DLD1 (cell line): ENCODE measurements at regions not wholly inside any gene's neighbourhood (a gene's known extent, or its start where the extent isn't known, plus 50 kb on each side); places are given as distances from the start of the nearest gene placed in this dataset.

ENCODE experiments used
- in situ Hi-C: cut with HindIII; loops from 2 replicates; pipeline ENCODE4 v1.10.0; 2017; ENCODE audit warnings: low sequenced_read_pairs

GRCh38 chr1:228823200-228823599, 87.9 kb downstream of the RHOU start:
- in situ Hi-C loops, result no loop called here

GRCh38 chr1:228824366-228824765, 89.1 kb downstream of the RHOU start:
- in situ Hi-C loops, result no loop called here

- in situ Hi-C loops, result no loop called here
Measured at GRCh38 chr1:228825041-228825440, 89.8 kb downstream of the RHOU start.

GRCh38 chr1:228825840-228826484, 90.7 kb downstream of the RHOU start:
- in situ Hi-C loops, result no loop called here

GRCh38 chr1:228827019-228827418, 91.7 kb downstream of the RHOU start:
- in situ Hi-C loops, result no loop called here

GRCh38 chr1:228828151-228828550, 92.9 kb downstream of the RHOU start:
- in situ Hi-C loops, result no loop called here

- in situ Hi-C loops, result no loop called here
Measured at GRCh38 chr1:228830185-228830953, 95.1 kb downstream of the RHOU start.

- in situ Hi-C loops, result no loop called here
Measured at GRCh38 chr1:228830954-228831481, 95.7 kb downstream of the RHOU start.

GRCh38 chr1:228833911-228834688, 98.8 kb downstream of the RHOU start:
- in situ Hi-C loops, result no loop called here

GRCh38 chr1:228835456-228835855, 100.2 kb downstream of the RHOU start:
- in situ Hi-C loops, result no loop called here

- in situ Hi-C loops, result no loop called here
Measured at GRCh38 chr1:228835911-228836310, 100.6 kb downstream of the RHOU start.

- in situ Hi-C loops, result no loop called here
Measured at GRCh38 chr1:228836427-228836826, 101.1 kb downstream of the RHOU start.

- in situ Hi-C loops, result no loop called here
Measured at GRCh38 chr1:228837032-228837431, 101.8 kb downstream of the RHOU start.

- in situ Hi-C loops, result no loop called here
Measured at GRCh38 chr1:228837817-228838716, 102.8 kb downstream of the RHOU start.

GRCh38 chr1:228838717-228839500, 103.6 kb downstream of the RHOU start:
- in situ Hi-C loops, result no loop called here

- in situ Hi-C loops, result no loop called here
Measured at GRCh38 chr1:228839656-228840055, 104.4 kb downstream of the RHOU start.

- in situ Hi-C loops, result no loop called here
Measured at GRCh38 chr1:228841632-228842031, 106.4 kb downstream of the RHOU start.

- in situ Hi-C loops, result no loop called here
Measured at GRCh38 chr1:228842094-228842775, 107.0 kb downstream of the RHOU start.

GRCh38 chr1:228845101-228845500, 109.8 kb downstream of the RHOU start:
- in situ Hi-C loops, result no loop called here
